K562 (cell line): ENCODE measurements at regions not wholly inside any gene's neighbourhood (a gene's known extent, or its start where the extent isn't known, plus 50 kb on each side); places are given as distances from the start of the nearest gene placed in this dataset.

Experiments used
- ARID3B ChIP-seq: fragments of 250-450 bp; sonication (Bioruptor Pico); IDR thresholded peaks from 2 replicates; pipeline ENCODE4 v1.4.0; 2020; ENCODE audit warnings: borderline replicate concordance
- BDP1 ChIP-seq: IDR thresholded peaks from 3 replicates; pipeline ENCODE4 v1.6.1; 2011; ENCODE audit not compliant: insufficient read length, insufficient read depth
- CBFA2T3 ChIP-seq: fragments of 450-650 bp; IDR thresholded peaks from 2 replicates; pipeline ENCODE4 v1.6.1; 2017
- E2F4 ChIP-seq: sonication (generic); formaldehyde crosslinking; IDR thresholded peaks from 2 replicates; pipeline ENCODE4 v1.8.0; 2022; ENCODE audit warnings: mild to moderate bottlenecking, low read depth, missing genetic modification reagents
- ERF ChIP-seq: fragments of 450-650 bp; formaldehyde crosslinking; IDR thresholded peaks from 2 replicates; pipeline ENCODE4 v1.4.0; 2020; ENCODE audit warnings: mild to moderate bottlenecking, mixed read lengths
- HEY1 ChIP-seq: fragments of 250-450 bp; sonication (Bioruptor Pico); IDR thresholded peaks from 2 replicates; pipeline ENCODE4 v1.5.0; 2020; ENCODE audit warnings: mild to moderate bottlenecking, moderate library complexity, borderline replicate concordance
- MAFG ChIP-seq: fragments of 450-650 bp; conservative IDR thresholded peaks from 2 replicates; pipeline ENCODE4 v1.6.1; 2016; ENCODE audit warnings: missing genetic modification characterization, missing compliant biosample characterization
- MTA2 ChIP-seq: fragments of 450-650 bp; IDR thresholded peaks from 2 replicates; pipeline ENCODE4 v1.6.1; 2016; ENCODE audit warnings: low read depth
- NFXL1 ChIP-seq: fragments of 450-650 bp; formaldehyde crosslinking; IDR thresholded peaks from 2 replicates; pipeline ENCODE4 v1.4.0; 2021; ENCODE audit warnings: mild to moderate bottlenecking
- PTRF ChIP-seq: fragments of 450-650 bp; IDR thresholded peaks from 2 replicates; pipeline ENCODE4 v1.6.1; 2016; ENCODE audit warnings: mild to moderate bottlenecking, missing genetic modification characterization, missing compliant biosample characterization
- SRSF9 ChIP-seq: fragments of 200-400 bp; formaldehyde crosslinking; IDR thresholded peaks from 2 replicates; pipeline ENCODE4 v1.6.1; 2017; ENCODE audit warnings: low read depth, low read length, borderline replicate concordance
- TBL1XR1 ChIP-seq, 2 experiments: IDR thresholded peaks; 2 replicates each; pipeline ENCODE4 v1.6.1; 2012; ENCODE audit warnings: improper control_type of control experiment in 2 of 2, low read length in 2 of 2, mild to moderate bottlenecking in 1 of 2
- TCF3 ChIP-seq: sonication (generic); formaldehyde crosslinking; IDR thresholded peaks from 2 replicates; pipeline ENCODE4 v1.4.0; 2020; ENCODE audit warnings: mild to moderate bottlenecking, missing genetic modification reagents
- TGIF2 ChIP-seq: sonication (generic); formaldehyde crosslinking; IDR thresholded peaks from 2 replicates; pipeline ENCODE4 v1.8.1; 2022; ENCODE audit warnings: mild to moderate bottlenecking, missing genetic modification reagents, moderate library complexity
- ZBTB49 ChIP-seq: sonication (generic); formaldehyde crosslinking; IDR thresholded peaks from 2 replicates; pipeline ENCODE4 v1.8.0; 2022; ENCODE audit warnings: missing genetic modification reagents, mild to moderate bottlenecking, borderline replicate concordance
- ZNF143 ChIP-seq: sonication (generic); formaldehyde crosslinking; IDR thresholded peaks from 2 replicates; pipeline ENCODE4 v1.9.0; 2022; ENCODE audit warnings: mild to moderate bottlenecking, missing genetic modification reagents
- ZNF146 ChIP-seq: IDR thresholded peaks from one replicate; pipeline ENCODE4 v1.6.1; 2018; ENCODE audit warnings: missing compliant biosample characterization; ENCODE audit not compliant: unreplicated experiment
- ZNF431 ChIP-seq: sonication (generic); formaldehyde crosslinking; IDR thresholded peaks from 2 replicates; pipeline ENCODE4 v1.8.0; 2022; ENCODE audit warnings: mild to moderate bottlenecking, missing genetic modification reagents
- ZNF592 ChIP-seq: fragments of 450-650 bp; IDR thresholded peaks from 2 replicates; pipeline ENCODE4 v1.6.1; 2017; ENCODE audit warnings: antibody characterized with exemption, mild to moderate bottlenecking
- ZNF766 ChIP-seq: fragments of 200-800 bp; sonication (Bioruptor generic); conservative IDR thresholded peaks from 2 replicates; pipeline ENCODE4 v1.6.1; 2016; ENCODE audit warnings: missing genetic modification characterization, missing compliant biosample characterization

GRCh38 chr6:14476793-14477531, 359.4 kb downstream of the CD83 start (continued):
- TF ChIP-seq ZNF592: peak; percentile 66; the same call in 1 of the 2 replicates
- TF ChIP-seq ZBTB49 (CRISPR knock-in tag): no peak
- no peak for TF ChIP-seq TGIF2 (CRISPR knock-in tag)
- no peak for TF ChIP-seq NFXL1 (CRISPR knock-in tag)
- TF ChIP-seq ARID3B (CRISPR knock-in tag): no peak
- no peak; the same call in 1 of the 2 replicates for TF ChIP-seq ZNF431
- no peak for TF ChIP-seq HEY1 (CRISPR knock-in tag)
- peak; percentile 98 for TF ChIP-seq TCF3 (CRISPR knock-in tag)
- TF ChIP-seq BDP1: no peak
- TF ChIP-seq PTRF (tag): no peak
- peak; percentile 92 for TF ChIP-seq MTA2
- TF ChIP-seq ZNF766: peak; percentile 94
- no peak for TF ChIP-seq ZNF143 (CRISPR knock-in tag)
- no peak for TF ChIP-seq E2F4 (CRISPR knock-in tag)
- peak; percentile 98 for TF ChIP-seq CBFA2T3
- TF ChIP-seq MAFG (tag): peak; percentile 89
- TF ChIP-seq ZNF146 (CRISPR knock-in tag): no peak
- no peak for TF ChIP-seq SRSF9
- no peak for TF ChIP-seq ERF
- TF ChIP-seq TBL1XR1 (IDR thresholded peaks at IDR 0.05; ENCODE audit: low read length in 2 of 2): peak; percentile 80 to 93; a peak in 3 of 4 replicates
